HCT116 (cell line): ENCODE measurements at regions not wholly inside any gene's neighbourhood (a gene's known extent, or its start where the extent isn't known, plus 50 kb on each side); places are given as distances from the start of the nearest gene placed in this dataset.

ENCODE experiments used
- ATAC-seq: fragments of 200-7000 bp; cut with Tn5 transposase; 2 replicates; pipeline ENCODE4 v1.9.1; 2020; ENCODE audit warnings: mild to moderate bottlenecking, moderate library complexity
- BruUV-seq: library from RNA; stranded (reverse); fragments of 400-500 nt; replicated peaks from 2 replicates; lab custom pipeline; 2021; lab: Mats Ljungman, UMichigan
- CTCF ChIA-PET: fragments of 300-600 bp; sonication (Branson Sonifier 250); formaldehyde crosslinking; loops from one replicate; lab custom pipeline; 2021; ENCODE audit warnings: antibody characterized with exemption; lab: Charles Lee
- POLR2A ChIA-PET: fragments of 300-600, 350-600 bp; sonication (Branson Sonifier 250); formaldehyde crosslinking; loops from one replicate; lab custom pipeline; 2021; ENCODE audit warnings: antibody characterized with exemption; lab: Charles Lee
- RAD21 ChIA-PET, 2 experiments: fragments of 300-600 bp; sonication (Branson Sonifier 250); formaldehyde crosslinking; loops; one replicate each; lab custom pipeline; 2023; ENCODE audit warnings: low total read pairs in 2 of 2; ENCODE audit not compliant: uncharacterized antibody in 2 of 2, unreplicated experiment in 2 of 2, low non-redundant PET in 1 of 2; lab: Charles Lee
- DNase-seq: peaks from one replicate; pipeline ENCODE4 v3.0.0-alpha.2; 2010; ENCODE audit warnings: low read depth, low spot score
- H2AFZ ChIP-seq: fragments of 200-600 bp; shearing (Covaris generic), sonication (generic); 2 replicates; pipeline ENCODE4 v1.6.1; 2017; ENCODE audit warnings: low read depth, mixed run types, mixed read lengths, antibody characterized with exemption, low read length; ENCODE audit not compliant: poor library complexity, severe bottlenecking
- H3K27ac ChIP-seq: 2 replicates; pipeline ENCODE4 v1.5.1; 2012; ENCODE audit warnings: low read depth, low read length
- H3K27me3 ChIP-seq: fragments of 200-600 bp; sonication (generic); 2 replicates; pipeline ENCODE4 v1.6.1; 2016; ENCODE audit warnings: mixed run types, low read length, mixed read lengths; ENCODE audit not compliant: insufficient read depth
- H3K36me3 ChIP-seq, 2 experiments: fragments of 200-500 bp in 1 of 2; fragments of 200-600 bp in 1 of 2; sonication (Bioruptor generic) in 1 of 2; sonication (generic) in 1 of 2; 2 replicates each; pipeline versions ENCODE4 v1.5.1 to v1.6.1; 2014 to 2016; ENCODE audit warnings: low read length in 2 of 2, inconsistent platforms in 1 of 2, mixed read lengths in 1 of 2, mixed run types in 1 of 2; ENCODE audit not compliant: insufficient read depth in 2 of 2, control insufficient read depth in 1 of 2
- H3K4me1 ChIP-seq, 2 experiments: fragments of 200-600 bp in 1 of 2; sonication (generic) in 1 of 2; 2 replicates each; pipeline versions ENCODE4 v1.5.1 to v1.6.1; 2012 to 2017; ENCODE audit warnings: low read length in 2 of 2, inconsistent platforms in 1 of 2, mild to moderate bottlenecking in 1 of 2, mixed read lengths in 1 of 2, mixed run types in 1 of 2, moderate library complexity in 1 of 2; ENCODE audit not compliant: insufficient read depth in 2 of 2, control insufficient read depth in 1 of 2
- H3K4me2 ChIP-seq: fragments of 200-600 bp; sonication (generic); 2 replicates; pipeline ENCODE4 v1.6.1; 2017; ENCODE audit warnings: mixed run types, low read length, mixed read lengths
- H3K4me3 ChIP-seq, 2 experiments: fragments of 200-600 bp in 1 of 2; sonication (generic) in 1 of 2; replicated peaks in 1 of 2; 2 replicates each; pipeline ENCODE4 v1.5.1; 2011 to 2016; ENCODE audit warnings: low read length in 2 of 2, control low read depth in 1 of 2, low read depth in 1 of 2, mild to moderate bottlenecking in 1 of 2, mixed read lengths in 1 of 2, mixed run types in 1 of 2
- H3K79me2 ChIP-seq: fragments of 200-600 bp; sonication (generic); 2 replicates; pipeline ENCODE4 v1.6.1; 2017; ENCODE audit warnings: mild to moderate bottlenecking, mixed run types, low read length, moderate library complexity, mixed read lengths; ENCODE audit not compliant: insufficient read depth
- H3K9ac ChIP-seq: fragments of 200-600 bp; sonication (generic); 2 replicates; pipeline ENCODE4 v1.6.1; 2016; ENCODE audit warnings: low read length, mixed read lengths
- H3K9me2 ChIP-seq: fragments of 200-600 bp; sonication (generic), shearing (Covaris generic); 2 replicates; pipeline ENCODE4 v1.6.1; 2017; ENCODE audit warnings: mixed run types, mild to moderate bottlenecking, moderate library complexity; ENCODE audit not compliant: insufficient read depth
- H3K9me3 ChIP-seq, 2 experiments: fragments of 200-500 bp in 1 of 2; fragments of 200-600 bp in 1 of 2; sonication (Bioruptor generic) in 1 of 2; sonication (generic) in 1 of 2; 2 replicates each; pipeline ENCODE4 v1.6.1; 2014 to 2017; ENCODE audit warnings: low read length in 2 of 2, mixed read lengths in 2 of 2, inconsistent platforms in 1 of 2, low read depth in 1 of 2, mild to moderate bottlenecking in 1 of 2, mixed run types in 1 of 2, moderate library complexity in 1 of 2; ENCODE audit not compliant: control insufficient read depth in 1 of 2, insufficient read depth in 1 of 2
- H4K20me1 ChIP-seq: fragments of 200-600 bp; sonication (generic), shearing (Covaris generic); 2 replicates; pipeline ENCODE4 v1.6.1; 2017; ENCODE audit warnings: mixed run types, mild to moderate bottlenecking, moderate library complexity; ENCODE audit not compliant: insufficient read depth
- EZH2 ChIP-seq: fragments of 200-600 bp; sonication (generic); IDR thresholded peaks from 2 replicates; pipeline ENCODE4 v1.6.1; 2017; ENCODE audit warnings: antibody characterized with exemption, mixed run types
- EZH2phosphoT487 ChIP-seq: fragments of 200-600 bp; IDR thresholded peaks from 2 replicates; pipeline ENCODE4 v1.6.1; 2018; ENCODE audit warnings: antibody characterized with exemption, borderline replicate concordance
- POLR2A ChIP-seq: IDR thresholded peaks from 2 replicates; pipeline ENCODE4 v1.7.0; 2011; ENCODE audit warnings: borderline replicate concordance; ENCODE audit not compliant: insufficient read depth, insufficient read length; ENCODE audit errors: extremely low read depth
- YY1 ChIP-seq: IDR thresholded peaks from 2 replicates; pipeline ENCODE4 v1.6.1; 2011; ENCODE audit warnings: low read length, low read depth, moderate library complexity, mild to moderate bottlenecking; ENCODE audit not compliant: insufficient replicate concordance; ENCODE audit errors: extremely low read depth
- ZNF274 ChIP-seq: fragments of 200-500 bp; sonication (Bioruptor generic); IDR thresholded peaks from 2 replicates; pipeline ENCODE4 v1.6.1; 2014; ENCODE audit warnings: mild to moderate bottlenecking, low read depth, low read length, inconsistent platforms
- intact Hi-C: fragments of 100-400 bp; cut with micrococcal nuclease; formaldehyde crosslinking; loops from 2 replicates; pipeline ENCODE4 v1.10.0; 2022
- TF ChIP-seq, protein P1 (sequence below): IDR thresholded peaks from 2 replicates; pipeline ENCODE4 v1.6.1; 2012
- TF ChIP-seq, protein P2 (sequence below): IDR thresholded peaks from 2 replicates; pipeline ENCODE4 v1.6.1; 2012

DNA sequence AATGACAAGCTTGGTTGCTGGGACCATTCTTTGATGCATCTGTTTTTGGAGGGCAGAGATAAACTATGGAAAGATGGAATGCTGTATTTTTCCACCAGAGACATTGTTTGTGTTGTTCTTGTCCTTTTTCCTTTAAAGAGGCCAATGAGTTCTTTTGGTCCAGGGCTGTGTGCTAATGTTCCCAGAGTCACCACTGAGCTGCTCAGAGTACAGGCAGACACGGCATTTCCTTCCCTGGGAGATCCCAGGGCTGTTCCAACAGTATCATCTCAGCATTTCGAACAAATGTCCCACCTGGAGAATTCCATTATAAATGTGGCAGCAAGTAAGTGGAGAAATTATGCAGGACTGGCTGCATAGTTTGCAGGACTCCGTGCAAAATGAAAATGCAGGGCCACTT lies 190.6 kb downstream of the IL20RB start:
- no peak overlapping the region for H2AFZ ChIP-seq
- ChIA-PET CTCF (no interaction called here), RAD21 (no interaction called here), POLR2A (no interaction called here)
- TF ChIP-seq, protein P1, sequence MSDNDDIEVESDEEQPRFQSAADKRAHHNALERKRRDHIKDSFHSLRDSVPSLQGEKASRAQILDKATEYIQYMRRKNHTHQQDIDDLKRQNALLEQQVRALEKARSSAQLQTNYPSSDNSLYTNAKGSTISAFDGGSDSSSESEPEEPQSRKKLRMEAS = no peak
- TF ChIP-seq EZH2 (no peak), ZNF274 (no peak)
- intact Hi-C loops = no loop called here
- H3K36me3 ChIP-seq = no peaks in the 10 kb centered on the region
- no peaks in the 10 kb centered on the region for H3K9me3 ChIP-seq
- no peak overlapping the region for H3K4me2 ChIP-seq
- no peaks in the 10 kb centered on the region for H3K79me2 ChIP-seq
- H3K9me2 ChIP-seq = no peaks in the 10 kb centered on the region
- no peaks in the 10 kb centered on the region for H3K4me1 ChIP-seq
- no peak overlapping the region for H3K4me3 ChIP-seq
- H4K20me1 ChIP-seq = no peaks in the 10 kb centered on the region
- no TSS peak for BruUV-seq
- peaks cover 21% of the 10 kb centered on the region for H3K27me3 ChIP-seq
- DNase-seq = no peak
- no peak overlapping the region for H3K9ac ChIP-seq
- no peak for ATAC-seq
- H3K27ac ChIP-seq = no peak overlapping the region

GRCh38 chr3:137148917-137149316 lies 191.1 kb downstream of the IL20RB start:
- TF ChIP-seq EZH2phosphoT487 (no peak), EZH2 (no peak), POLR2A (no peak), YY1 (no peak)
- TF ChIP-seq, protein P2, sequence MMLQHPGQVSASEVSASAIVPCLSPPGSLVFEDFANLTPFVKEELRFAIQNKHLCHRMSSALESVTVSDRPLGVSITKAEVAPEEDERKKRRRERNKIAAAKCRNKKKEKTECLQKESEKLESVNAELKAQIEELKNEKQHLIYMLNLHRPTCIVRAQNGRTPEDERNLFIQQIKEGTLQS = no peak
- no peaks in the 10 kb centered on the region for H4K20me1 ChIP-seq
- BruUV-seq = no TSS peak
- H3K36me3 ChIP-seq = no peaks in the 10 kb centered on the region
- peaks cover 21% of the 10 kb centered on the region for H3K27me3 ChIP-seq
- CTCF ChIA-PET = no interaction called here
- DNase-seq (no peak), ATAC-seq (no peak)
- no peaks in the 10 kb centered on the region for H3K79me2 ChIP-seq
- intact Hi-C loops = no loop called here
- POLR2A ChIA-PET = no interaction called here
- H3K9ac ChIP-seq = no peak overlapping the region
- no peaks in the 10 kb centered on the region for H3K4me1 ChIP-seq
- H2AFZ ChIP-seq = no peak overlapping the region
- no peak overlapping the region for H3K4me2 ChIP-seq
- H3K4me3 ChIP-seq = no peak overlapping the region
- no peaks in the 10 kb centered on the region for H3K9me3 ChIP-seq
- no peak overlapping the region for H3K27ac ChIP-seq
- RAD21 ChIA-PET = no interaction called here
- no peaks in the 10 kb centered on the region for H3K9me2 ChIP-seq
